Inferior parietal cortex (tissue), 1 donor: ENCODE measurements at regions not wholly inside any gene's neighbourhood (a gene's known extent, or its start where the extent isn't known, plus 50 kb on each side); places are given as distances from the start of the nearest gene placed in this dataset.

ENCODE experiments used
- DNase-seq: peaks from one replicate; pipeline ENCODE4 v3.0.0-alpha.2; 2016; ENCODE audit errors: extremely low spot score

DNA sequence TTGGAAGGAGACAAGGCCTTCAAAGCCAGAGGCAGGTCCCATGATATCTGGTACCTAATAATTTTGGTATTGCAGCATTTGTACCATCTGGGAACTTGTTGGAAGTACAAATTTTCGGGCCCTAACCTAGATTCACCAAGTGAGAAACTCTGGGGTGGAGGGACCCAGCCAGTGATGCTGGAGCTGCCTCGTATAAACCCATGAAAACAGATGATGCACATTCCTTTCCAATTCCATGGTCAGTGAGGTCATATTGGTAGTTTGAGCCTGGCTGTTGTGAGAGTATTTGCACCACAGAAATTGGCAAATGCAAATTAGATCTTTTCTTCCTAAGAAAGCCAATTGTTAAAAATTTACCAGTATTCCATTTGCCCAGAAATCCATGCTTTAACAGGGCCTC lies 269.6 kb upstream of the PLXNA2 start:
- no peak for DNase-seq

- DNase-seq = no peak
Measured at GRCh38 chr1:208515129-208515528, 270.9 kb upstream of the PLXNA2 start.

- no peak for DNase-seq
Measured at GRCh38 chr1:208516780-208517179, 272.6 kb upstream of the PLXNA2 start.

GRCh38 chr1:208520438-208521099 lies 276.4 kb upstream of the PLXNA2 start:
- DNase-seq = no peak

- no peak for DNase-seq
Measured at GRCh38 chr1:208521534-208521933, 277.4 kb upstream of the PLXNA2 start.

DNA sequence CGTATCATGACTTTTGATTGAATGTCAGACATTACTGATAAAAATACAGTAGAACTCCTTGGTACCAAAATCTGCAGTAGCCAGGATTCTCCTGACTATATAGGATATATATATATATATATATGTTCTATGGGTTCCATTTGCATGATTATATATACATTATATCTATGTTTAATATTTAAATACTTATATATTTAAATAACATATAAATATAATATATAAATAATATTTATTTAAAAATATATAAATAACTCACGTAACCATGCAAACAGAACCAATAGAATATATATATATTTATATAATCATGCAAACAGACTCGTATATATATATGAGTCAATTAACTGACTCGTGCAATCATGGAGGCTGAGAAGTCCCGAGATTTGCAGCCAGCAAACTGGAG lies 278.8 kb upstream of the PLXNA2 start:
- DNase-seq = no peak

GRCh38 chr1:208524376-208524775 lies 280.2 kb upstream of the PLXNA2 start:
- no peak for DNase-seq

GRCh38 chr1:208524925-208525324 lies 280.7 kb upstream of the PLXNA2 start:
- no peak for DNase-seq

GRCh38 chr1:208525417-208525816 lies 281.2 kb upstream of the PLXNA2 start:
- no peak for DNase-seq

DNA sequence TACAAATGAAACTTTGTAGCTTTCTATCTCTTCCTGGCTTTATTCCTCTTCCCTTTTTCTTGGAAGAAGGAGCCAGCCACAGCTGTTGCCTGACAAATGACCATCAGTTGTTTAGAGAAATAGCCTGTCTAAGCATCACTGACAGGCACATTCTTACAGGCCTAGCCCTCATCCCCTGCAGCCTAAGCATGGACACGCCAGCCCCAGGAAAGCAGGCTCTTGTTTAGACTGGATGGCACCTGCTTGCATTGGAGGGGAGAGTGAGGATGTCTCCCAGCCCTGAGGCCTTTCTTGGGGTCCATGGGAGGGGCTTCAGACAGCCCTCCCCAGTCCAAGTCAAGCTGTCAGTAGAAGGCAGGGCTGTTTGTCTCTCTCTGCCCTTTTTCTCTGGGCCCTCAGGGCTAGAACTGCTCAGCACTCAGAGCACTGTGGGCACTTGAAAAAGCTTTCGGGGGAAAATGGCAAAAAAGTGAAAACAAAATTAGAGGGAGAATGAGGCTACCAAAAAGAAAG lies 282.5 kb upstream of the PLXNA2 start:
- DNase-seq = no peak

GRCh38 chr1:208527156-208527555 lies 283.0 kb upstream of the PLXNA2 start:
- DNase-seq = no peak

DNA sequence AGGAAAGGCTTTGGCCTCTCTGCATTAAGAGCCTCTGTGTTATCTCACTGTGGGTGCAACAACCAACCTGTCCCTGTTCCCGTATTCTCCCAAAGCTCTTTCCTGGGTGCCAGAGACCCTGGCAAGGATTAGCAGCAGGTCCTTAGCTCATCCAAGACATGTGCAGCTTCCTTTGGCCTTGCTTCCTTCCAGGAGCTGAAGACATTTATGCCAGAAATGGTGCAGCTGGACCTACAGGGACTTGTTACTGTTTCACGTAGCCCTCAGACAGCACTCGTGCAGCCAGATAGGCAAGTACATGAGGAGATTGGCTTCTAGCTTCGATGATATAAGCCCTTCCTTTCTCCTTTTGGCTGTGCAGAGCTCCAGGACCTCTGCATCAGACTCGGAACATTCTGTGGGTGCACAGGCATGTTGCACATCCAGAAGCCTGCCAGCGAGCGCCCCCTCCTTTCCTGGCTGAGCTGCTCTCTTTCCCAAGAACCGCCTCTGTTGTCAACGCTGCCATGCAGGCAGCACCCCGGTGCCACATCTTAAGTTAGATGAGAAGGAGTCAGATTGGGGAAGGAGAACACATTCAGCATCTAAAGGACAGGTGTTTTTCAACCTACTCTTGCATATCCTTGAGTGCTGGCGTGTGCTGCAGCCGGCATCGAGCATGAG lies 284.5 kb upstream of the PLXNA2 start:
- peak; percentile 64 for DNase-seq

- no peak for DNase-seq
Measured at GRCh38 chr1:208531003-208531750, 287.0 kb upstream of the PLXNA2 start.

DNA sequence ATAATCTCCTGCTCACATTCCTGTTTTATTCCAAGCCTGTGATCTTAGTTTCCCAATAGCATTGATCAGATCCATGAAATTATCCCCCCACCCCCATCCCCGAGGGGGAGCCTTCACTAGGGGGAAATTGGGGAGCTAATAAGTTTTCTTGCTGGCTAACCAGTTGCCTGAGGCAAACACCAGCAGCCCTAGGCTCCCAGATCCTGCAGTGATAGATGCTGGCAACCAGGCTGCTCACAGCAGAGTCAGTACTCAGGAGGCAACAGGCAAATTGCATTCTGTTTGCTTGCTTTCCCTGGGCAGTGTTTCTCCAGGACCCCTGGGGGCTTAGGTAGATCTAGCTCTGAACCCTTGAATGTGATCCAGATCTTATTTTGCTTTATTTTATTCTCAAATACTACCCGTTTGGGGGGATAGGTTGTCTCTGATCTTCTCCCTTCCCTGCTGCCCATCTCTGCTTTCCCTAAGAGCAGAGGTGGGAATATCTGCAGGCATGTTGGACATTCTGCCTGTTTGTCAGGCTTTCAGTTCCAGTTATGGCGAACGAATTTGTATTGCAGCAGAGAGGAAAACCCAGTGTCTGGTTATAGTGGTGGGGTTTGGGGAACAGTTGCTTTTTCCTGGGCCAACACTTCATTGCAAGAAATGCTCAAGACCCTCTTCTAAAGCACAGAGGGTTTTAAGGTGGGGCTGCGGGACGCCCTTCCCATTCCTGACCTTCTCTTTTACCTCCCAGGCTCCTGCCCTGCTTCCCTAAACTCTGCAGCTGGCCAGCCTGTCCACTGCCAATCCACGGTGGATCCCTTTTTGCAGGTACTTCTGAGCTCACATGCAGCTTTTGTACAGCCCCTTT lies 289.8 kb upstream of the PLXNA2 start:
- no peak for DNase-seq

DNA sequence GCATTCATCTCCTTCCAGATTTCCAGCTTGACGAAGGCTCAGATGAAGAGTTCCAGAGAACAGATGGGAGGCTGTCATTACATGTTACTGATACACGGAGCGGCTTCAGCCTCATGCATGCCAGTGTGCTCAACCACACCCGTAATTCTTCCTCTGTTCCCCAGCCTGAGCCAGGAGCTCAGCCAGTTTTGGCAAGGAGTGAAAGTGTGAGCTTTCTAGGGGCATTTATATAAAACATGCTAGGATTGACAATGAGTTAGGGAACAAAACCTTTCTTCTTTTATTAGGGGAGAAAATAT lies 290.4 kb upstream of the PLXNA2 start:
- DNase-seq = peak; percentile 57

DNA sequence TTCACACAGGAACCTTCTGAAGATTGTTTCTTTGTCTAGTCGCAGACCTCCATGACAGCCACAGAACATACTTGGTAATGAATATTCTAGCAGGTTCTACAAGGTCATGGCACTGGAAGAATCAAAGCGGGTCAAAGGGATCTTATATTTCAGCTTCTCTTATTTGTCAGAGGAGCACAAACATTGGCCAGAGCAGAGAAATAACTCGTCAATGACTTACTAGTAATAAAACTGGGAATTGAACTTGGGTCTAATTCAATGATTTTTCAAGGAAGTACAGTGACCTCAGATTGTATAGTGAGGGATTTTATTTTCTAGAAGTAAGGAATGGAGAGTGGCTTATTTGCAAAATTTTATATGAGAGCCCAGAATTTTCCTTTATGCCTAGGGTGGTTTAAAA lies 290.8 kb upstream of the PLXNA2 start:
- DNase-seq = no peak

- no peak for DNase-seq
Measured at GRCh38 chr1:208535511-208535910, 291.3 kb upstream of the PLXNA2 start.

GRCh38 chr1:208536212-208536611 lies 292.0 kb upstream of the PLXNA2 start:
- no peak for DNase-seq

- DNase-seq = no peak
Measured at GRCh38 chr1:208537198-208537597, 293.0 kb upstream of the PLXNA2 start.

GRCh38 chr1:208538078-208538477 lies 293.9 kb upstream of the PLXNA2 start:
- DNase-seq = no peak

DNA sequence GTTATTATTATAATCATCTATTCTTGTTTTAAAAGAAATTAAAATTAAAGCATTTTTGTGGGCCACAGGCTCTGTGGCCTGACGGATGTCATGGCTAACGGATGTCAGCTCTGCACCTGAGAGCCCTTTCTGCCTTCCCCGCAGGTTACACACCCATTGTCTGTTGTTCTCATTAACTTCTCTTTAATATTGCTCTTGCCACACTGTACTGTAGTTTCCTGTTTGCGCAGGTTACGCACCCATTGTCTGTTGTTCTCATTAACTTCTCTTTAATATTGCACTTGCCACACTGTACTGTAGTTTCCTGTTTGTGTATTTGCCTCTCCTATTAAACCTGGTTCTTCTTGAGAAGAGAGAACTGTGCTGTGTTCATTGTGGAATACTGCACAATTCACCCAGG lies 294.4 kb upstream of the PLXNA2 start:
- DNase-seq = no peak

DNA sequence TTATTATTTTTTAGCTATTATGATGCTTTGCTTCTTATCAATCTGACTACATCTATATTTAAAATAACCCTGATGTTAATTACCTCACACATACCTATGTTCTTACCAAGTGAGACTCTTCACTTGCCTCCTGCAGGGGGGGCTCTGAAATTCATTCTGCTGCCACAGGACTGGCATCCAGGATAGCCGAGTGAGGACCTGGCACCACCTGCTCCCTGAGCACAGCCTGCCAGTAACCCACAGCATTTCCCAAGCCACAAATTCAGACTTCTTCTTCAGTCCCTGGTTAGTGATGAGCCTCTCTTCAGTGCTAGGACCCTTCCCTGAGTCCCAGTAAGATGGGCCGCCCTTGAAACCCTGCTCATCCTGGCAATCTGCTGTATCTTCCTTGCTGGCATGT lies 296.5 kb upstream of the PLXNA2 start:
- DNase-seq = no peak
